Activated CD4-positive, CD25-positive, alpha-beta regulatory T cell treated with anti-CD3 and anti-CD28 coated beads, Interleukin-2, amount 50 U/mL, for 16 hours (primary cell): ENCODE measurements at regions not wholly inside any gene's neighbourhood (a gene's known extent, or its start where the extent isn't known, plus 50 kb on each side); places are given as distances from the start of the nearest gene placed in this dataset.
"Not testable (repeated sequence)": the region's sequence is repeated elsewhere in the genome, so short reads cannot be mapped to it uniquely, and the experiment has no call there.

Source experiments
- DNase-seq: peaks from one replicate; pipeline ENCODE4 v3.0.0-alpha.2; 2020; ENCODE audit warnings: low read depth, low spot score

- not testable (repeated sequence) for DNase-seq
Measured at GRCh38 chr12:127983213-127983791, 283.7 kb upstream of the TMEM132C start.

- no peak for DNase-seq
Measured at GRCh38 chr12:127984386-127985055, 282.4 kb upstream of the TMEM132C start.

- no peak for DNase-seq
Measured at GRCh38 chr12:127987199-127987901, 279.6 kb upstream of the TMEM132C start.

- DNase-seq: no peak
Measured at GRCh38 chr12:127991485-127991884, 275.5 kb upstream of the TMEM132C start.

- no peak for DNase-seq
Measured at GRCh38 chr12:127998988-127999387, 268.0 kb upstream of the TMEM132C start.

- no peak for DNase-seq
Measured at GRCh38 chr12:128004383-128004938, 262.5 kb upstream of the TMEM132C start.

- no peak for DNase-seq
Measured at GRCh38 chr12:128007250-128007649, 259.7 kb upstream of the TMEM132C start.

- no peak for DNase-seq
Measured at GRCh38 chr12:128008341-128008740, 258.6 kb upstream of the TMEM132C start.

- no peak for DNase-seq
Measured at GRCh38 chr12:128009108-128009507, 257.9 kb upstream of the TMEM132C start.

- no peak for DNase-seq
Measured at GRCh38 chr12:128012110-128012509, 254.9 kb upstream of the TMEM132C start.

GRCh38 chr12:128015276-128015675 lies 251.7 kb upstream of the TMEM132C start:
- no peak for DNase-seq

GRCh38 chr12:128018067-128018466 lies 248.9 kb upstream of the TMEM132C start:
- no peak for DNase-seq

- DNase-seq: no peak
Measured at GRCh38 chr12:128019996-128020544, 246.9 kb upstream of the TMEM132C start.

GRCh38 chr12:128021561-128021960 lies 245.4 kb upstream of the TMEM132C start:
- no peak for DNase-seq

GRCh38 chr12:128025589-128026245 lies 241.3 kb upstream of the TMEM132C start:
- DNase-seq: no peak

GRCh38 chr12:128026696-128027574 lies 240.0 kb upstream of the TMEM132C start:
- no peak for DNase-seq

- no peak for DNase-seq
Measured at GRCh38 chr12:128033473-128033872, 233.5 kb upstream of the TMEM132C start.

GRCh38 chr12:128040971-128041370 lies 226.0 kb upstream of the TMEM132C start:
- DNase-seq: no peak

GRCh38 chr12:128042283-128042682 lies 224.7 kb upstream of the TMEM132C start:
- not testable (repeated sequence) for DNase-seq

- DNase-seq: no peak
Measured at GRCh38 chr12:128042825-128043224, 224.1 kb upstream of the TMEM132C start.

- no peak for DNase-seq
Measured at GRCh38 chr12:128043317-128043716, 223.7 kb upstream of the TMEM132C start.
